ENCODE measurements at regions not wholly inside any gene's neighbourhood (a gene's known extent, or its start where the extent isn't known, plus 50 kb on each side); places are given as distances from the start of the nearest gene placed in this dataset.
A peak's percentile ranks its signal among the peaks of the same experiment; 100 is the strongest.

- ATAC-seq: no peak
- Histone ChIP-seq H3K4me1 (no peaks in the 10 kb centered on the region), H3K27ac (no peak overlapping the region), H3K4me3 (no peak overlapping the region), H3K9me3 (peaks cover 0 to 10% of the 10 kb centered on the region in 2 donors), H3K27me3 (no peaks in the 10 kb centered on the region), H3K36me3 (no peaks in the 10 kb centered on the region)
- intact Hi-C loops (cut with DNase I): no loop called here
- no peak for TF ChIP-seq CTCF (IDR thresholded peaks at IDR 0.05)
- no peak for DNase-seq
Measured at GRCh38 chr7:35474100-35474499, 220.2 kb upstream of the TBX20 start.

GRCh38 chr7:35468606-35469005 is 214.7 kb upstream of the TBX20 start:
- peaks cover 0 to 21% of the 10 kb centered on the region in 2 donors for H3K27me3 ChIP-seq
- no peak for ATAC-seq
- H3K27ac ChIP-seq: no peak overlapping the region
- H3K4me3 ChIP-seq: no peak overlapping the region
- H3K9me3 ChIP-seq: no peaks in the 10 kb centered on the region
- no peaks in the 10 kb centered on the region for H3K36me3 ChIP-seq
- TF ChIP-seq CTCF (IDR thresholded peaks at IDR 0.05): no peak
- H3K4me1 ChIP-seq: no peaks in the 10 kb centered on the region
- no peak for DNase-seq
- intact Hi-C loops (cut with DNase I): no loop called here

GRCh38 chr7:35467456-35467978 is 213.6 kb upstream of the TBX20 start:
- Histone ChIP-seq H3K27ac (no peak overlapping the region), H3K27me3 (peaks cover 0 to 21% of the 10 kb centered on the region in 2 donors), H3K36me3 (no peaks in the 10 kb centered on the region), H3K4me1 (no peaks in the 10 kb centered on the region), H3K4me3 (no peak overlapping the region), H3K9me3 (no peaks in the 10 kb centered on the region)
- TF ChIP-seq CTCF (IDR thresholded peaks at IDR 0.05): no peak
- no peak for DNase-seq
- ATAC-seq: no peak
- intact Hi-C loops (cut with DNase I): no loop called here

GRCh38 chr7:35465791-35466336 is 212.0 kb upstream of the TBX20 start:
- H3K4me3 ChIP-seq: no peak overlapping the region
- peak; percentile 33 to 83 (median 70) for DNase-seq

GRCh38 chr7:35463751-35464150 is 209.9 kb upstream of the TBX20 start:
- no peak for TF ChIP-seq CTCF (IDR thresholded peaks at IDR 0.05)
- intact Hi-C loops (cut with DNase I): no loop called here
- ATAC-seq: no peak

More at GRCh38 chr7:35465791-35466336, 212.0 kb upstream of the TBX20 start:
- H3K4me1 ChIP-seq: no peaks in the 10 kb centered on the region
- H3K36me3 ChIP-seq: no peaks in the 10 kb centered on the region
- peaks cover 0 to 21% of the 10 kb centered on the region in 2 donors for H3K27me3 ChIP-seq
- ATAC-seq: peak; percentile 90
- H3K9me3 ChIP-seq: no peaks in the 10 kb centered on the region
- no peak for TF ChIP-seq CTCF (IDR thresholded peaks at IDR 0.05)
- no peak overlapping the region for H3K27ac ChIP-seq
- intact Hi-C loops (cut with DNase I): no loop called here

More at GRCh38 chr7:35463751-35464150, 209.9 kb upstream of the TBX20 start:
- Histone ChIP-seq H3K4me3 (no peak overlapping the region), H3K36me3 (no peaks in the 10 kb centered on the region), H3K27me3 (peaks cover 0 to 21% of the 10 kb centered on the region in 2 donors), H3K27ac (no peak overlapping the region), H3K9me3 (no peaks in the 10 kb centered on the region), H3K4me1 (no peaks in the 10 kb centered on the region)
- no peak for DNase-seq
